HAP-1 (cell line): ENCODE measurements at regions not wholly inside any gene's neighbourhood (a gene's known extent, or its start where the extent isn't known, plus 50 kb on each side); places are given as distances from the start of the nearest gene placed in this dataset.
"Not testable (repeated sequence)": the region's sequence is repeated elsewhere in the genome, so short reads cannot be mapped to it uniquely, and the experiment has no call there.

Source experiments
- DNase-seq, 2 experiments: peaks; one replicate each; pipeline ENCODE4 v3.0.0-alpha.2; 2016 to 2020; ENCODE audit warnings: low spot score in 2 of 2
- H3K27me3 ChIP-seq: fragments of 250-450 bp; sonication (Bioruptor Pico); 2 replicates; pipeline ENCODE4 v1.5.1; 2020; ENCODE audit warnings: low read depth, mild to moderate bottlenecking, moderate library complexity
- H3K36me3 ChIP-seq: fragments of 250-450 bp; sonication (Bioruptor Pico); replicated peaks from 2 replicates; pipeline ENCODE4 v1.5.1; 2020; ENCODE audit warnings: mild to moderate bottlenecking
- H3K4me1 ChIP-seq: fragments of 250-450 bp; sonication (Bioruptor Pico); 2 replicates; pipeline ENCODE4 v1.5.1; 2020; ENCODE audit warnings: mild to moderate bottlenecking
- H3K4me3 ChIP-seq: fragments of 250-450 bp; sonication (Bioruptor Pico); 2 replicates; pipeline ENCODE4 v1.5.1; 2020; ENCODE audit warnings: mild to moderate bottlenecking, moderate library complexity
- H3K9me3 ChIP-seq: fragments of 250-450 bp; sonication (Bioruptor Pico); 2 replicates; pipeline ENCODE4 v1.5.1; 2020; ENCODE audit warnings: mild to moderate bottlenecking, moderate library complexity
- in situ Hi-C: fragments of 300-500 bp; cut with MboI; formaldehyde crosslinking; loops from 3 replicates; pipeline ENCODE4 v1.14.3; 2020; ENCODE audit warnings: low sequenced_read_pairs, inconsistent platforms, mixed read lengths

GRCh38 chr2:33696234-33696633 is 97.1 kb upstream of the FAM98A start:
- no peak overlapping the region for H3K4me3 ChIP-seq
- H3K36me3 ChIP-seq = no peaks in the 10 kb centered on the region
- no peaks in the 10 kb centered on the region for H3K9me3 ChIP-seq
- no peak for DNase-seq
- H3K4me1 ChIP-seq = no peaks in the 10 kb centered on the region
- H3K27me3 ChIP-seq = no peaks in the 10 kb centered on the region
- in situ Hi-C loops = loop anchor here (25.0 kb wide), 1 partner anchor 391 kb away; no protein-coding TSS in a partner anchor

DNA sequence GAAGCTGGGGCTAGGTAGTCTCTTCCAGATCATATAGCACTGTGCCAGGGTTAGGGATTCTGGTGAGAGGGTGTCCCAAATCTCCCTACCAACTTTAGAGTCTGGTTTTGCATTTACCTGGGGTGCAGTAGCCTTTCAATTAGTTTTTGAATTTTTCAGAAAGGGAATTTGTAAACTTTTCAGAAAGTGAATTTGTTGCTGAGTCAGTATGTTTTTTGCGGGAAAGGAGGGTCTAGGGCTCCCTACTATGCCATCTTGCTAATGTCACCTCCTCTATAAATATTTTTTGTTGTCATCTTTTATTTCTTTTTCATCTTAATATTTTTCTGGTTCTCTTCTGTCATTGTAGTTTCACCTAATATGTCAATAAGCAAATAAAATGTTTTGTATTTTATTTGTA is 95.8 kb upstream of the FAM98A start:
- no peak for DNase-seq
- H3K4me3 ChIP-seq = no peak overlapping the region
- no peaks in the 10 kb centered on the region for H3K9me3 ChIP-seq
- H3K36me3 ChIP-seq = no peaks in the 10 kb centered on the region
- in situ Hi-C loops = loop anchor here (25.0 kb wide), 1 partner anchor 392 kb away; no protein-coding TSS in a partner anchor
- H3K27me3 ChIP-seq = no peaks in the 10 kb centered on the region
- no peaks in the 10 kb centered on the region for H3K4me1 ChIP-seq

- not testable (repeated sequence) for H3K9me3 ChIP-seq, H3K36me3 ChIP-seq, H3K4me1 ChIP-seq, H3K27me3 ChIP-seq, H3K4me3 ChIP-seq, DNase-seq
- in situ Hi-C loops = loop anchor here (25.0 kb wide), 1 partner anchor 397 kb away; no protein-coding TSS in a partner anchor
Observed at GRCh38 chr2:33690686-33691085, 91.6 kb upstream of the FAM98A start.

DNA sequence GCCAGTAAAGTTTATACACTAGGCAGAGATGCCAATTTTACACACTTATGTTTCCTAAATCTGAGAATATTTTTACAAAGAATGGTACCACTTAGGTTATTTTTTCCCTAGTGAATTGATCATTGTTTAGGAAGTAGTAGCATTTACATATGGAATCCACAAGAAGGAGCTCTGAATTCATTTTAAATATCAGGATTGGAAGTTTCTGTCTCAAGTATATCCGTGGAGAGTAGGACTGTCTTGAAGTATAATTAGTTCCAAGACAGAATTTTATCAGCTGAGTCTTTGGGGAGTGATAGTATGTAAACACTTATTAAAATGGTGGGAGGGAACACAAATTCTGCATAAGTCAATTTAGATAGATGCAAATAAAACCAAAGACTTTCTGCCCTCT is 82.3 kb upstream of the FAM98A start:
- Histone ChIP-seq H3K36me3 (no peaks in the 10 kb centered on the region), H3K4me1 (no peaks in the 10 kb centered on the region), H3K9me3 (no peaks in the 10 kb centered on the region), H3K4me3 (no peak overlapping the region), H3K27me3 (peaks cover 6% of the 10 kb centered on the region)
- no peak for DNase-seq
- in situ Hi-C loops = loop anchor here (25.0 kb wide), 1 partner anchor 406 kb away; no protein-coding TSS in a partner anchor

- Histone ChIP-seq H3K36me3 (no peaks in the 10 kb centered on the region), H3K4me3 (no peak overlapping the region), H3K9me3 (no peaks in the 10 kb centered on the region), H3K4me1 (no peaks in the 10 kb centered on the region), H3K27me3 (peaks cover 6% of the 10 kb centered on the region)
- no peak for DNase-seq
- in situ Hi-C loops = loop anchor here (25.0 kb wide), 1 partner anchor 406 kb away; no protein-coding TSS in a partner anchor
Observed at GRCh38 chr2:33680644-33681363, 81.7 kb upstream of the FAM98A start.

GRCh38 chr2:33678436-33678835 is 79.3 kb upstream of the FAM98A start:
- H3K27me3 ChIP-seq = peaks cover 6% of the 10 kb centered on the region; the same call in 1 of the 2 replicates
- no peaks in the 10 kb centered on the region for H3K9me3 ChIP-seq
- H3K4me1 ChIP-seq = no peaks in the 10 kb centered on the region
- no peaks in the 10 kb centered on the region for H3K36me3 ChIP-seq
- no peak overlapping the region for H3K4me3 ChIP-seq
- no peak for DNase-seq
- in situ Hi-C loops = loop anchor here (25.0 kb wide), 1 partner anchor 409 kb away; no protein-coding TSS in a partner anchor

- H3K4me3 ChIP-seq = no peak overlapping the region
- in situ Hi-C loops = loop anchor here (25.0 kb wide), 1 partner anchor 1738 kb away; no protein-coding TSS in a partner anchor
Observed at GRCh38 chr2:33673937-33674336, 74.8 kb upstream of the FAM98A start.

DNA sequence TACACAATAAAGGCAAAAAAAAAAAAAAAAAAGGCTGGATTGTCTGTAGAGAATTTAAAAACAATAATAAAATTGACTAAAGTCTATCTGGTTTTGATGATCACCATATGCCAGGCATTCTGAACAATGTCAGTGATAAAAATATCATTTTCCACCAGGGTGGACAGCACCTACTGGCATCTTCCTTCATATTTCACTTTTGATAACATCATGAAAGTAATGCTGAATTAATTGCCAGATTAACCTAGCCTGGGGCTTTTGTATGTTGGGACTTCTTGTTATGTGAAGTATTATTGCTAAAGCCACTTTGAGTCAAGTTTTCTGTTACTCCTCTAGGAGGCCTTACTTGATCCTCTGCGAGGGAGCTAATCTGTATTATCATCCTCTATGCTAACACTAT is 73.8 kb upstream of the FAM98A start:
- Histone ChIP-seq H3K9me3 (no peaks in the 10 kb centered on the region), H3K36me3 (no peaks in the 10 kb centered on the region), H3K4me1 (no peaks in the 10 kb centered on the region), H3K27me3 (no peaks in the 10 kb centered on the region), H3K4me3 (no peak overlapping the region)
- in situ Hi-C loops = loop anchor here (25.0 kb wide), 1 partner anchor 1739 kb away; no protein-coding TSS in a partner anchor
- DNase-seq = no peak

More at GRCh38 chr2:33673937-33674336, 74.8 kb upstream of the FAM98A start:
- peak in 1 of 2 experiments; percentile 32 for DNase-seq
- Histone ChIP-seq H3K36me3 (no peaks in the 10 kb centered on the region), H3K4me1 (no peaks in the 10 kb centered on the region), H3K9me3 (no peaks in the 10 kb centered on the region), H3K27me3 (peaks cover 3% of the 10 kb centered on the region; the same call in 1 of the 2 replicates)

DNA sequence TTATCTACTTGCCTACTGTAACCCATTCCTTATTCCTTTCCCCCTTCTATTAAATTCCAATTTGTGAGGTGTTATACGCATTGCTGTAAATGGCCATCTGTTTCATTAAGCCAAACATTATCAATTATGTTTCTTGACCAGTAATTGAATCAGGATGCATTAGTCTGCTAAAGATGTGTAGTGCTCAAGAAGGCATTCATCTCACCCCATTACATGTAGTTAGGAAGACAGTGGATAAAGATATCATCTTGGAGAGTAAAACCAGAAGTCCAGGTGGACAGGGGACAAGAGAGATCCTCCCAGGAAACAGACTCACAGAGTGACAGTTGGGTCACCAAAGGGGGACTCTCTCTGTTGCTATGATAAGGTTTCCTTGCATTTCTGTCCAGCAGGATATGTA is 73.3 kb upstream of the FAM98A start:
- no peak for DNase-seq
- Histone ChIP-seq H3K27me3 (no peaks in the 10 kb centered on the region), H3K4me1 (no peaks in the 10 kb centered on the region), H3K9me3 (no peaks in the 10 kb centered on the region), H3K4me3 (no peak overlapping the region), H3K36me3 (no peaks in the 10 kb centered on the region)
- in situ Hi-C loops = loop anchor here (25.0 kb wide), 1 partner anchor 1740 kb away; no protein-coding TSS in a partner anchor

GRCh38 chr2:33671198-33671597 is 72.1 kb upstream of the FAM98A start:
- in situ Hi-C loops = loop anchor here (25.0 kb wide), 1 partner anchor 1741 kb away; no protein-coding TSS in a partner anchor
- Histone ChIP-seq H3K27me3 (no peaks in the 10 kb centered on the region), H3K4me1 (no peaks in the 10 kb centered on the region)

DNA sequence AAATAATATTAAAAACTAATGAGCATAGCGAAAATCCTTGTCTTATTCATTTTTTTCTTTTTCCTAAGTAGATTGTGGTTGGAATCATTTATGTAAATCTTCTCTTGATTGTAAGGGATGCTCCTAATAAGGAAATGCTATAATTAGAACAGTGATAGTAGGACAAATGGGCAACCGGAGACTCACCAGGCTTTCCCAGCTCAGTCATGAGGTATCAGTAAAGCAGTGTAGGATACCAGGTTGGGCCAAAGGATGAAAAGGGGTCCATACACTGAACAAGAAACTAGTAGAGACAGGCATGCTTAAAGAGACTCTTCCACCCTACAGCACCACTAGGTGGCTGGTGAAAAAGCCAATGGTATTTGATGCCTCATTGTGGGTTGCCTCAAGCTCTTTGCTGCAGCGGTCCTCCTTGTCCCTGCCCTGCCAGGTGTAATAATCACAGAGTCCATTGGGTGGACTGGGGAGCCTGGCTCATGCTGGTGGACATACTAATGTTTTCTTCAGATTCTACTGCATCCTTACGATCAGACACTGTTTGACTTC is 71.4 kb upstream of the FAM98A start:
- H3K4me3 ChIP-seq = no peak overlapping the region
- no peaks in the 10 kb centered on the region for H3K9me3 ChIP-seq
- no peaks in the 10 kb centered on the region for H3K36me3 ChIP-seq
- no peaks in the 10 kb centered on the region for H3K4me1 ChIP-seq
- in situ Hi-C loops = loop anchor here (25.0 kb wide), 1 partner anchor 1742 kb away; no protein-coding TSS in a partner anchor
- H3K27me3 ChIP-seq = no peaks in the 10 kb centered on the region
- peak in 1 of 2 experiments; percentile 12 for DNase-seq

More at GRCh38 chr2:33671198-33671597, 72.1 kb upstream of the FAM98A start:
- H3K9me3 ChIP-seq = no peaks in the 10 kb centered on the region
- H3K4me3 ChIP-seq = no peak overlapping the region
- DNase-seq = no peak
- no peaks in the 10 kb centered on the region for H3K36me3 ChIP-seq

- in situ Hi-C loops = loop anchor here (25.0 kb wide), 1 partner anchor 1745 kb away; no protein-coding TSS in a partner anchor
Observed at GRCh38 chr2:33666879-33667278, 67.8 kb upstream of the FAM98A start.

GRCh38 chr2:33665039-33665438 is 65.9 kb upstream of the FAM98A start:
- Histone ChIP-seq H3K4me3 (no peak overlapping the region), H3K27me3 (no peaks in the 10 kb centered on the region), H3K4me1 (no peaks in the 10 kb centered on the region), H3K9me3 (no peaks in the 10 kb centered on the region), H3K36me3 (no peaks in the 10 kb centered on the region)
- no peak for DNase-seq
- in situ Hi-C loops = loop anchor here (25.0 kb wide), 1 partner anchor 1747 kb away; no protein-coding TSS in a partner anchor

More at GRCh38 chr2:33666879-33667278, 67.8 kb upstream of the FAM98A start:
- H3K4me1 ChIP-seq = no peaks in the 10 kb centered on the region
- H3K9me3 ChIP-seq = no peaks in the 10 kb centered on the region
- DNase-seq = no peak
- no peaks in the 10 kb centered on the region for H3K36me3 ChIP-seq
- H3K27me3 ChIP-seq = no peaks in the 10 kb centered on the region
- no peak overlapping the region for H3K4me3 ChIP-seq
